OCI-LY1 (cell line): ENCODE measurements at regions not wholly inside any gene's neighbourhood (a gene's known extent, or its start where the extent isn't known, plus 50 kb on each side); places are given as distances from the start of the nearest gene placed in this dataset.

ENCODE experiments used
- H2AFZ ChIP-seq: fragments of 200-600 bp; sonication (generic), shearing (Covaris generic); 2 replicates; pipeline ENCODE4 v1.6.0; 2014; ENCODE audit warnings: antibody characterized with exemption, mild to moderate bottlenecking, low read length
- H3F3A ChIP-seq: fragments of 200-600 bp; sonication (generic), shearing (Covaris generic); 2 replicates; pipeline ENCODE4 v1.6.0; 2014; ENCODE audit warnings: mild to moderate bottlenecking, antibody characterized with exemption, low read length, moderate library complexity; ENCODE audit not compliant: insufficient read depth
- H3K27ac ChIP-seq: fragments of 200-600 bp; sonication (generic); 2 replicates; pipeline ENCODE4 v1.5.1; 2014; ENCODE audit warnings: low read length, mixed run types, mild to moderate bottlenecking, low read depth; ENCODE audit not compliant: poor library complexity, severe bottlenecking
- H3K27me3 ChIP-seq: fragments of 200-600 bp; sonication (generic); 2 replicates; pipeline ENCODE4 v1.6.0; 2014; ENCODE audit warnings: antibody characterized with exemption, mild to moderate bottlenecking, low read length, moderate library complexity; ENCODE audit not compliant: insufficient read depth
- H3K36me3 ChIP-seq: fragments of 200-600 bp; sonication (generic); 2 replicates; pipeline ENCODE4 v1.6.1; 2014; ENCODE audit warnings: mild to moderate bottlenecking, antibody characterized with exemption, low read length, moderate library complexity, mixed read lengths; ENCODE audit not compliant: insufficient read depth
- H3K4me1 ChIP-seq: fragments of 200-600 bp; sonication (generic); 2 replicates; pipeline ENCODE4 v1.5.1; 2014; ENCODE audit warnings: mild to moderate bottlenecking, low read length, moderate library complexity; ENCODE audit not compliant: insufficient read depth, severe bottlenecking
- H3K4me2 ChIP-seq: fragments of 200-600 bp; sonication (generic), shearing (Covaris generic); 2 replicates; pipeline ENCODE4 v1.6.1; 2014; ENCODE audit warnings: low read length
- H3K4me3 ChIP-seq: fragments of 200-600 bp; sonication (generic); 2 replicates; pipeline ENCODE4 v1.5.1; 2014; ENCODE audit warnings: low read length, low read depth, mild to moderate bottlenecking, mixed read lengths; ENCODE audit not compliant: poor library complexity, severe bottlenecking
- H3K79me2 ChIP-seq: fragments of 200-600 bp; shearing (Covaris generic); 2 replicates; pipeline ENCODE4 v1.6.1; 2016; ENCODE audit warnings: mixed run types, low read length, mixed read lengths; ENCODE audit not compliant: insufficient read depth
- H3K9ac ChIP-seq: fragments of 200-600 bp; sonication (generic), shearing (Covaris generic); 2 replicates; pipeline ENCODE4 v1.6.1; 2014; ENCODE audit warnings: mild to moderate bottlenecking, low read length, mixed read lengths
- H3K9me2 ChIP-seq: fragments of 200-600 bp; sonication (generic), shearing (Covaris generic); 2 replicates; pipeline ENCODE4 v1.6.1; 2014; ENCODE audit warnings: low read depth, mild to moderate bottlenecking, low read length, mixed read lengths
- H3K9me3 ChIP-seq: fragments of 200-600 bp; shearing (Covaris generic); 2 replicates; pipeline ENCODE4 v1.6.1; 2014; ENCODE audit warnings: low read length, mixed read lengths
- H4K20me1 ChIP-seq: fragments of 200-600 bp; sonication (generic), shearing (Covaris generic); 2 replicates; pipeline ENCODE4 v1.6.0; 2016; ENCODE audit warnings: mild to moderate bottlenecking, low read length; ENCODE audit not compliant: insufficient read depth
- EZH2 ChIP-seq: fragments of 200-600 bp; sonication (generic), shearing (Covaris generic); IDR thresholded peaks from 2 replicates; pipeline ENCODE4 v1.8.0; 2017; ENCODE audit warnings: borderline replicate concordance, mixed run types, mild to moderate bottlenecking, antibody characterized with exemption, low read length, moderate library complexity, mixed read lengths
- TF ChIP-seq, protein P1 (sequence below): fragments of 200-600 bp; sonication (generic), shearing (Covaris generic); IDR thresholded peaks from 2 replicates; pipeline ENCODE4 v1.5.1; 2017; ENCODE audit warnings: mild to moderate bottlenecking, antibody characterized with exemption, low read length, moderate library complexity, mixed read lengths

GRCh38 chr3:130227540-130227939 is 117.9 kb upstream of the COL6A5 start:
- H3K27ac ChIP-seq, result no peak overlapping the region
- no peaks in the 10 kb centered on the region for H3K4me1 ChIP-seq
- no peaks in the 10 kb centered on the region for H3K79me2 ChIP-seq
- H3K4me3 ChIP-seq, result no peak overlapping the region
- no peaks in the 10 kb centered on the region for H3K9me3 ChIP-seq
- H2AFZ ChIP-seq, result no peak overlapping the region
- no peaks in the 10 kb centered on the region for H3K27me3 ChIP-seq
- H3K9me2 ChIP-seq, result no peaks in the 10 kb centered on the region
- no peaks in the 10 kb centered on the region for H4K20me1 ChIP-seq
- H3K4me2 ChIP-seq, result no peak overlapping the region
- H3F3A ChIP-seq, result no peaks in the 10 kb centered on the region
- no peak overlapping the region for H3K9ac ChIP-seq
- TF ChIP-seq, protein P1, sequence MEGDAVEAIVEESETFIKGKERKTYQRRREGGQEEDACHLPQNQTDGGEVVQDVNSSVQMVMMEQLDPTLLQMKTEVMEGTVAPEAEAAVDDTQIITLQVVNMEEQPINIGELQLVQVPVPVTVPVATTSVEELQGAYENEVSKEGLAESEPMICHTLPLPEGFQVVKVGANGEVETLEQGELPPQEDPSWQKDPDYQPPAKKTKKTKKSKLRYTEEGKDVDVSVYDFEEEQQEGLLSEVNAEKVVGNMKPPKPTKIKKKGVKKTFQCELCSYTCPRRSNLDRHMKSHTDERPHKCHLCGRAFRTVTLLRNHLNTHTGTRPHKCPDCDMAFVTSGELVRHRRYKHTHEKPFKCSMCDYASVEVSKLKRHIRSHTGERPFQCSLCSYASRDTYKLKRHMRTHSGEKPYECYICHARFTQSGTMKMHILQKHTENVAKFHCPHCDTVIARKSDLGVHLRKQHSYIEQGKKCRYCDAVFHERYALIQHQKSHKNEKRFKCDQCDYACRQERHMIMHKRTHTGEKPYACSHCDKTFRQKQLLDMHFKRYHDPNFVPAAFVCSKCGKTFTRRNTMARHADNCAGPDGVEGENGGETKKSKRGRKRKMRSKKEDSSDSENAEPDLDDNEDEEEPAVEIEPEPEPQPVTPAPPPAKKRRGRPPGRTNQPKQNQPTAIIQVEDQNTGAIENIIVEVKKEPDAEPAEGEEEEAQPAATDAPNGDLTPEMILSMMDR, result no peak
- TF ChIP-seq EZH2, result no peak
- H3K36me3 ChIP-seq, result no peaks in the 10 kb centered on the region

GRCh38 chr3:130242850-130243569 is 102.5 kb upstream of the COL6A5 start:
- no peaks in the 10 kb centered on the region for H3K79me2 ChIP-seq
- no peaks in the 10 kb centered on the region for H4K20me1 ChIP-seq
- no peaks in the 10 kb centered on the region for H3F3A ChIP-seq
- H3K9me3 ChIP-seq, result no peaks in the 10 kb centered on the region
- H3K9ac ChIP-seq, result no peak overlapping the region
- no peaks in the 10 kb centered on the region for H3K9me2 ChIP-seq
- no peaks in the 10 kb centered on the region for H3K27me3 ChIP-seq
- TF ChIP-seq, protein P1, result peak; percentile 59; the same call in 1 of the 2 replicates
- no peak for TF ChIP-seq EZH2
- no peak overlapping the region for H2AFZ ChIP-seq
- H3K4me1 ChIP-seq, result no peaks in the 10 kb centered on the region
- H3K4me3 ChIP-seq, result no peak overlapping the region
- no peaks in the 10 kb centered on the region for H3K36me3 ChIP-seq
- no peak overlapping the region for H3K27ac ChIP-seq
- no peak overlapping the region for H3K4me2 ChIP-seq

GRCh38 chr3:130243808-130244207 is 101.7 kb upstream of the COL6A5 start:
- H4K20me1 ChIP-seq, result no peaks in the 10 kb centered on the region
- no peaks in the 10 kb centered on the region for H3K79me2 ChIP-seq
- no peak overlapping the region for H3K4me3 ChIP-seq
- no peak overlapping the region for H3K9ac ChIP-seq
- TF ChIP-seq, protein P1, result no peak
- TF ChIP-seq EZH2, result no peak
- no peak overlapping the region for H3K4me2 ChIP-seq
- H3K9me2 ChIP-seq, result no peaks in the 10 kb centered on the region
- no peaks in the 10 kb centered on the region for H3F3A ChIP-seq
- H2AFZ ChIP-seq, result no peak overlapping the region
- no peaks in the 10 kb centered on the region for H3K36me3 ChIP-seq
- H3K27ac ChIP-seq, result no peak overlapping the region
- no peaks in the 10 kb centered on the region for H3K9me3 ChIP-seq
- H3K27me3 ChIP-seq, result no peaks in the 10 kb centered on the region
- no peaks in the 10 kb centered on the region for H3K4me1 ChIP-seq
